Transverse colon (tissue), 4 donors: ENCODE measurements at regions not wholly inside any gene's neighbourhood (a gene's known extent, or its start where the extent isn't known, plus 50 kb on each side); places are given as distances from the start of the nearest gene placed in this dataset.

Source experiments
- DNase-seq: peaks from one replicate; pipeline ENCODE4 v3.0.0-alpha.2; 2019
- H3K27ac ChIP-seq, 4 donors: fragments of 200-600 bp; sonication (generic); 2 replicates each; pipeline ENCODE4 v1.5.1; 2016 to 2018; ENCODE audit warnings: inconsistent platforms in 4 of 4
- H3K27me3 ChIP-seq: fragments of 200-600 bp; sonication (generic); 2 replicates; pipeline ENCODE4 v1.5.1; 2017; ENCODE audit warnings: inconsistent platforms
- H3K36me3 ChIP-seq, 4 donors: fragments of 200-600 bp; sonication (generic); 2 replicates each; pipeline ENCODE4 v1.5.1; 2017 to 2019; ENCODE audit warnings: inconsistent platforms in 4 of 4
- H3K4me1 ChIP-seq, 4 donors: fragments of 200-600 bp; sonication (generic); 2 replicates each; pipeline ENCODE4 v1.5.1; 2017 to 2020; ENCODE audit warnings: inconsistent platforms in 4 of 4
- H3K4me3 ChIP-seq, 4 donors: fragments of 200-600 bp; sonication (generic); 1 replicate in 1 of 4; 2 replicates in 3 of 4; pipeline versions ENCODE4 v1.5.1 to v1.6.1; 2017 to 2019; ENCODE audit warnings: inconsistent platforms in 4 of 4
- H3K9me3 ChIP-seq, 2 donors: fragments of 200-600 bp; sonication (generic); 2 replicates each; pipeline ENCODE4 v1.5.1; 2017 to 2019; ENCODE audit warnings: inconsistent platforms in 2 of 2
- EP300 ChIP-seq: sonication (generic); formaldehyde crosslinking; IDR thresholded peaks from one replicate; pipeline ENCODE4 v1.6.1; 2017; ENCODE audit warnings: antibody characterized with exemption, low read depth
- POLR2A ChIP-seq: fragments of 450-650 bp; IDR thresholded peaks from one replicate; pipeline ENCODE4 v1.6.1; 2016; ENCODE audit warnings: antibody characterized with exemption, mild to moderate bottlenecking, moderate library complexity
- POLR2AphosphoS5 ChIP-seq, 3 donors: sonication (generic); formaldehyde crosslinking; IDR thresholded peaks; one replicate each; pipeline ENCODE4 v1.6.1; 2016; ENCODE audit warnings: antibody characterized with exemption in 3 of 3
- WGBS, 2 donors: methylation state at CpG; one replicate each; pipeline ENCODE4 v1.1.5; 2018; ENCODE audit warnings: low coverage in 1 of 2; 5-methylcytosine and 5-hydroxymethylcytosine counted together
- in situ Hi-C, 4 donors: fragments of 200-750 bp; cut with MboI; loops; one replicate each; pipeline versions ENCODE4 v1.15.0 to v1.15.1; 2017; ENCODE audit warnings: low sequenced_read_pairs in 3 of 4, low pct_ligation_motif_present in 1 of 4, low pct_unique_long_range_greater_than_20kb in 1 of 4
- intact Hi-C: fragments of 100-400 bp; cut with DNase I; formaldehyde crosslinking; loops from one replicate; pipeline ENCODE4 v1.15.1; 2023; ENCODE audit warnings: low total_unique reads
- TF ChIP-seq, protein P1 (sequence below), 5 experiments: fragments of 200-600 bp in 3 of 5; fragments of 450-650 bp in 2 of 5; sonication (generic) in 3 of 5; IDR thresholded peaks; 1 replicate in 2 of 5; 2 replicates in 3 of 5; pipeline ENCODE4 v1.5.1; 2016 to 2017; ENCODE audit warnings: antibody characterized with exemption in 5 of 5, inconsistent platforms in 3 of 5, mild to moderate bottlenecking in 2 of 5, moderate library complexity in 1 of 5

DNA sequence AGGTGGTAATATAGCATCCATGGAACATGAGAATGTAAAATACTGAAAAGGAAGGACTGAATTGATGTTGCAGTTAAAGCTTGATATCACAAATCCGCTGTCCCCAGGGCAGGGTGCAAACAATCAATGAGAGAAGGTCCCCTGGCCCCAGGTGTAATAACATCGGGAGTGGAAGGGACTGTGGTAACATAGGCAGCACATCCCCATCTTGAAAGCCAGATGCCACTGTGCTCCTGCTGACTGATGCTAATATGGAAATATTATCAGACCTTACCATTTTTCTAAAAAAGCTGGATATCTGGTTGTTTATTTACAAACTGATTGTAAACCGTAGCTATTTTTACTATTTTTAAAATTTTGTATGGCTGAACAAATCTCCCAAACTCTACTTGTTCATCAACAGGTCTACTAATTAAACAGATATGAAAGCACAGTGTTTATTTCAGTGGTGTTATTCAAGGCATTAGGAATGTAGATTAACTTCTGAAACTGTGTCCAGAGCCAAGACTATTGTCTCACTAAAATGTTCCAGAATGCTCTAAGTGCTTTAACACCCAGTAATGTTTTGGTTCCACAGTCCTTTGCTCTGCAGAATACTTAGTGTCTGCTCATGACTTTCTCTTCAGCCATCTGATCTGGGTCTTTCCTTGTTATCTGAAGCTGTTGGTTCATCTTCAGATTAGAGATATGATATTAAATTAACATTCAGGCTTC lies 386.0 kb upstream of the RARB start:
- peaks cover 0 to 28% (median 5%) of the 10 kb centered on the region in 4 donors for H3K4me1 ChIP-seq
- WGBS, 2 donors, result 83 to 85% methylated on average over 3 of the region's 3 CpGs

DNA sequence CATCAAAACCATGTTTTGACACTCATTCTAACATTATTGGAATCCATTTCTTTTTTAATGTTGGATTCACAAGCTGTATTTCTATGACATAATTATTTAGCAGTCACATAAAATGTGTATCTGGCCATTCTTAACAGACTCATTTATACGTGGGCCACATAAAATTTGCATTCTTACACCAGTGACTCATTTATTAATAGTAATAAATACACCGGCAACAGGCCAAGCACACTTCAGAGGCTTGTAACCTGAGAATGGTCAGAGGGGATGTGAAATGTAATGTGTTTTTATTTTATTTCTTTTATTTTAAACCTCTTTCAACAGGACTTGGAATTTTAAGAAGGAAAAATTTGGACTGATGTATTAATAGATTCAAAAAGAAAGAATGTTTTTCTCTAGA lies 384.9 kb upstream of the RARB start:
- in situ Hi-C loops, result no loop called here
- H3K27ac ChIP-seq, result no peak overlapping the region
- H3K4me1 ChIP-seq, result peaks cover 0 to 21% (median 2%) of the 10 kb centered on the region in 4 donors
- intact Hi-C loops, result no loop called here
- no peaks in the 10 kb centered on the region for H3K9me3 ChIP-seq
- TF ChIP-seq POLR2A (no peak), POLR2AphosphoS5 (IDR thresholded peaks at IDR 0.05) (no peak), EP300 (no peak)
- TF ChIP-seq, protein P1, sequence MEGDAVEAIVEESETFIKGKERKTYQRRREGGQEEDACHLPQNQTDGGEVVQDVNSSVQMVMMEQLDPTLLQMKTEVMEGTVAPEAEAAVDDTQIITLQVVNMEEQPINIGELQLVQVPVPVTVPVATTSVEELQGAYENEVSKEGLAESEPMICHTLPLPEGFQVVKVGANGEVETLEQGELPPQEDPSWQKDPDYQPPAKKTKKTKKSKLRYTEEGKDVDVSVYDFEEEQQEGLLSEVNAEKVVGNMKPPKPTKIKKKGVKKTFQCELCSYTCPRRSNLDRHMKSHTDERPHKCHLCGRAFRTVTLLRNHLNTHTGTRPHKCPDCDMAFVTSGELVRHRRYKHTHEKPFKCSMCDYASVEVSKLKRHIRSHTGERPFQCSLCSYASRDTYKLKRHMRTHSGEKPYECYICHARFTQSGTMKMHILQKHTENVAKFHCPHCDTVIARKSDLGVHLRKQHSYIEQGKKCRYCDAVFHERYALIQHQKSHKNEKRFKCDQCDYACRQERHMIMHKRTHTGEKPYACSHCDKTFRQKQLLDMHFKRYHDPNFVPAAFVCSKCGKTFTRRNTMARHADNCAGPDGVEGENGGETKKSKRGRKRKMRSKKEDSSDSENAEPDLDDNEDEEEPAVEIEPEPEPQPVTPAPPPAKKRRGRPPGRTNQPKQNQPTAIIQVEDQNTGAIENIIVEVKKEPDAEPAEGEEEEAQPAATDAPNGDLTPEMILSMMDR (IDR thresholded peaks at IDR 0.05), result no peak
- H3K4me3 ChIP-seq, result no peak overlapping the region
- H3K36me3 ChIP-seq, result no peaks in the 10 kb centered on the region
- no peak for DNase-seq
- no peaks in the 10 kb centered on the region for H3K27me3 ChIP-seq
- 67 to 88% methylated on average over 2 of the region's 2 CpGs for WGBS, 2 donors

More for the DNA sequence above, 386.0 kb upstream of the RARB start:
- no peak for DNase-seq
- Histone ChIP-seq H3K9me3 (no peaks in the 10 kb centered on the region), H3K27me3 (no peaks in the 10 kb centered on the region), H3K4me3 (no peak overlapping the region), H3K27ac (no peak overlapping the region), H3K36me3 (no peaks in the 10 kb centered on the region)
- intact Hi-C loops, result no loop called here
- TF ChIP-seq POLR2A (no peak), EP300 (no peak), POLR2AphosphoS5 (IDR thresholded peaks at IDR 0.05) (no peak)
- TF ChIP-seq, protein P1 (IDR thresholded peaks at IDR 0.05), result no peak
- in situ Hi-C loops, result no loop called here

DNA sequence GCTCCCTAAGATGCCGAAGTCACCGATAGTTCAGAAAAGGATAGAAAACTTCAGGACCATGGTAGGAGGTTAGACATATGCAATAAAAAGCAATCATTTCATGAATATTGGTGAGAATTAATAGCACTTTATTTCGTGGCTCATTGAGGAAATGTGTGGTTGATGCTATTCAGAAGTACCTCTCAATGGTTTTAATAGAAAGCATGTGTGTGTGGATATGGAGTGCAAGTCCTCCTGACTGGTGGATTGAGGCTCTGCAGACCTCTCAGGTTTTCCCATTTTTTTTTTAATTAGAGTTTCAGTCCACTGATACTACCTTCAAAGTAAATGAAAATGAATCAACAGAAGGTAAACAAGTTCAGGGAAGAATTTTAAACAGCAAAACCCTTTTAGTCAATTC lies 384.3 kb upstream of the RARB start:
- no peak for DNase-seq
- TF ChIP-seq POLR2A, result no peak
- TF ChIP-seq, protein P1 (IDR thresholded peaks at IDR 0.05), result no peak
- no peak for TF ChIP-seq EP300
- no peak for TF ChIP-seq POLR2AphosphoS5 (IDR thresholded peaks at IDR 0.05)
- no peak overlapping the region for H3K4me3 ChIP-seq
- intact Hi-C loops, result no loop called here
- H3K27me3 ChIP-seq, result no peaks in the 10 kb centered on the region
- no peaks in the 10 kb centered on the region for H3K36me3 ChIP-seq
- peaks cover 0 to 17% (median 2%) of the 10 kb centered on the region in 4 donors for H3K4me1 ChIP-seq
- H3K27ac ChIP-seq, result no peak overlapping the region
- in situ Hi-C loops, result no loop called here
- no peaks in the 10 kb centered on the region for H3K9me3 ChIP-seq
- 76 to 87% methylated on average over 3 of the region's 3 CpGs for WGBS, 2 donors

DNA sequence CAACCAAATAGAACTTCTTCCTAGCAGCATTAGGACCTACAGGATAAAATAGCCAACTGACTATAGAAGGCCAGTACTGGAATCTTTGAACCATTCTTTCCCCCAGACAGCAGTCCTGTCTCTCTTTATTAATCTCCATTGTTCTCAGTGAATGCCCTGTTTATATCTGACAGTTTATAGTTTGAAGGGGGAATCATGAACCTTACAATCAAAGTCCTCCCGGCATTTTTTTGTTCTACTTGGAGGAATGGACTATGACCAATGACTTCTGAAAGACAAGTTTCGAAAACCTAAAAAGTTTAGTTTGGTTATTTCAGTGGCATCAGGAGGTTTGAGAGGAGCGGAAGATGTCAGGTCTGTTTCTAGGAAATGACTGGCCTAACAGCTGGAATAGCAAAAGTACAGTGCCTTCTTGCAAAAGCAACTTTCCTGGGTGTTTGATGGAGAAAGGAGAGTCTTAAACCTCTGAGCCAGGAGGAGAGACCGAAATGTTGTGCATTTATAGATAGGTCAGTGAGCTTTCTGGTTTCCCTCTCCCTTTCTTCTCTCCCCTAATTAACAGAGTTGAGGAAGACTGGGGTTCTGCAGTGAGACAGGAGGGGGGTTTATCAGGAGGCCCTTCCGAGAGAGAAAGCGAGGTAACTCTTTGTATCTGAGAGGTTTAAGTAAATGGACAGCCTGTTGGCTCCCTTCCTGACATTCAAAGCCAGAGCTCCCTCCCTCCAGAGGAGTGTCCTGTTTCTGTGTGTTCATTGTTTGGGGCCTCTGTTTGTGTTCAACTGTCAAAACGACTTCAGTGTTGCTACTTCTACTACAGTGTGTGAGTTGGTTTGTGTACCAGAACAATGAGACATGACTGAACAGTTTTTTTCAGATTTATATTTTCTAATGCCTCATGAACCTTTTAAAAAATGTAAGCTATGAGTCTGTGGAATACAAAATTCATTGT lies 383.0 kb upstream of the RARB start:
- no peak overlapping the region for H3K4me3 ChIP-seq
- TF ChIP-seq, protein P1 (IDR thresholded peaks at IDR 0.05), result no peak
- no peak for TF ChIP-seq POLR2AphosphoS5 (IDR thresholded peaks at IDR 0.05)
- H3K27ac ChIP-seq, result no peak overlapping the region
- H3K9me3 ChIP-seq, result no peaks in the 10 kb centered on the region
- DNase-seq, result peak; percentile 15
- in situ Hi-C loops, result no loop called here
- intact Hi-C loops, result no loop called here
- peaks cover 0 to 12% (median 2%) of the 10 kb centered on the region in 4 donors for H3K4me1 ChIP-seq
- H3K36me3 ChIP-seq, result no peaks in the 10 kb centered on the region
- H3K27me3 ChIP-seq, result no peaks in the 10 kb centered on the region
- 53 to 55% methylated on average over 6 to 7 of the region's 7 CpGs for WGBS, 2 donors
